ENCODE measurements at regions not wholly inside any gene's neighbourhood (a gene's known extent, or its start where the extent isn't known, plus 50 kb on each side); places are given as distances from the start of the nearest gene placed in this dataset.

- WGBS, 2 donors, result 83 to 85% methylated on average over 6 of the region's 6 CpGs
- Histone ChIP-seq H3K4me1 (no peaks in the 10 kb centered on the region), H3K27ac (no peak overlapping the region), H3K4me3 (no peak overlapping the region), H3K27me3 (peaks cover 0 to 49% (median 35%) of the 10 kb centered on the region in 7 donors), H3K36me3 (no peaks in the 10 kb centered on the region), H3K9me3 (no peaks in the 10 kb centered on the region)
- TF ChIP-seq CTCF (IDR thresholded peaks at IDR 0.05), result no peak
- DNase-seq (no peak), ATAC-seq (no peak)
- intact Hi-C loops (cut with DNase I), result no loop called here
Measured at GRCh38 chr1:22236900-22237299, 94.0 kb upstream of the WNT4 start.

GRCh38 chr1:22237433-22238093, 94.7 kb upstream of the WNT4 start:
- ATAC-seq (no peak), DNase-seq (no peak)
- Histone ChIP-seq H3K4me3 (no peak overlapping the region), H3K4me1 (no peaks in the 10 kb centered on the region), H3K9me3 (no peaks in the 10 kb centered on the region), H3K27me3 (peaks cover 0 to 42% (median 34%) of the 10 kb centered on the region in 7 donors), H3K27ac (no peak overlapping the region), H3K36me3 (no peaks in the 10 kb centered on the region)
- intact Hi-C loops (cut with DNase I), result no loop called here
- WGBS, 2 donors, result 92% methylated on average over 11 of the region's 11 CpGs
- no peak for TF ChIP-seq CTCF (IDR thresholded peaks at IDR 0.05)

GRCh38 chr1:22238356-22239224, 95.7 kb upstream of the WNT4 start:
- Histone ChIP-seq H3K4me1 (no peaks in the 10 kb centered on the region), H3K27me3 (peaks cover 0 to 32% (median 26%) of the 10 kb centered on the region in 7 donors), H3K27ac (no peak overlapping the region), H3K9me3 (no peaks in the 10 kb centered on the region), H3K36me3 (no peaks in the 10 kb centered on the region), H3K4me3 (no peak overlapping the region)
- intact Hi-C loops (cut with DNase I), result no loop called here
- no peak for TF ChIP-seq CTCF (IDR thresholded peaks at IDR 0.05)
- ATAC-seq, result no peak
- 90 to 91% methylated on average over 26 of the region's 26 CpGs for WGBS, 2 donors
- no peak for DNase-seq

DNA sequence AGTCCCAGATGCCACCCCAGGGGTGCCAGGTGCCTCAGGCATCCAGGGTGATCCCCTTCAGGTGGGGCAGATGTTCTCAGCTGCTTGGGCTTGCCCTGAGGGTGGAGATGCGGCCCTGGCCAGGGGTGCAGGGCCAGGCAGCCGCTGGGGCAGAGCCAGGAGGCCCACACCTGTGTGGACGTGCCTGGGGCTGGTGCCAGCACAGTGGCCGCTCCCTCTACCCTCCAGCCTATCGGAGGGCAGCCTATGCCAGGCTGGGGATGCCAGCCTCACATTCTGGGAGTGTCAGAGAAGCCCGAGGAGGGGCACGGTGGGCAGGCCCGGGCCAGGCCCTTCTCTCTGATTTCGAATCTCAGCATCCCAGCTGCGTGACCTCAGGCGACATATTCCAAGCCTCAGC, 96.5 kb upstream of the WNT4 start:
- H3K9me3 ChIP-seq, result no peaks in the 10 kb centered on the region
- no peak overlapping the region for H3K27ac ChIP-seq
- ATAC-seq (peak in 1 of 8 donors; percentile 49), DNase-seq (no peak)
- intact Hi-C loops (cut with DNase I), result no loop called here
- TF ChIP-seq CTCF (IDR thresholded peaks at IDR 0.05), result no peak
- no peaks in the 10 kb centered on the region for H3K4me1 ChIP-seq
- no peaks in the 10 kb centered on the region for H3K36me3 ChIP-seq
- H3K27me3 ChIP-seq, result peaks cover 0 to 28% (median 18%) of the 10 kb centered on the region in 7 donors
- WGBS, 2 donors, result 87 to 91% methylated on average over 11 of the region's 11 CpGs
- no peak overlapping the region for H3K4me3 ChIP-seq
